Smooth muscle cell (in vitro differentiated cells): ENCODE measurements at regions not wholly inside any gene's neighbourhood (a gene's known extent, or its start where the extent isn't known, plus 50 kb on each side); places are given as distances from the start of the nearest gene placed in this dataset.

Experiments used
- DNase-seq: peaks from one replicate; lab custom pipeline; 2025; ENCODE audit not compliant: unreplicated experiment; lab: John Stamatoyannopoulos, UW
- H2AFZ ChIP-seq: fragments of 200-600 bp; sonication (generic); 2 replicates; pipeline ENCODE4 v1.6.0; 2016; ENCODE audit warnings: antibody characterized with exemption, low read depth, mild to moderate bottlenecking
- H3F3A ChIP-seq: fragments of 200-600 bp; sonication (generic); 2 replicates; pipeline ENCODE4 v1.6.0; 2017; ENCODE audit warnings: antibody characterized with exemption, low read depth
- H3K27ac ChIP-seq: fragments of 200-600 bp; sonication (generic); 2 replicates; pipeline ENCODE4 v1.5.1; 2016; ENCODE audit warnings: low read depth, mild to moderate bottlenecking
- H3K27me3 ChIP-seq: fragments of 200-600 bp; sonication (generic); 2 replicates; pipeline ENCODE4 v1.6.1; 2016; ENCODE audit warnings: low read depth, mild to moderate bottlenecking
- H3K36me3 ChIP-seq: fragments of 200-600 bp; sonication (generic); 2 replicates; pipeline ENCODE4 v1.5.1; 2016; ENCODE audit warnings: low read depth
- H3K4me1 ChIP-seq: fragments of 200-600 bp; sonication (generic); 2 replicates; pipeline ENCODE4 v1.5.1; 2016; ENCODE audit warnings: low read depth
- H3K4me2 ChIP-seq: fragments of 200-600 bp; sonication (generic); 2 replicates; pipeline ENCODE4 v1.6.0; 2016; ENCODE audit warnings: mild to moderate bottlenecking
- H3K4me3 ChIP-seq: fragments of 200-600 bp; sonication (generic); 2 replicates; pipeline ENCODE4 v1.5.1; 2016; ENCODE audit warnings: mild to moderate bottlenecking
- H3K79me2 ChIP-seq: fragments of 200-600 bp; sonication (generic); 2 replicates; pipeline ENCODE4 v1.6.0; 2016; ENCODE audit warnings: low read depth, mild to moderate bottlenecking
- H3K9ac ChIP-seq: fragments of 200-600 bp; sonication (generic); 2 replicates; pipeline ENCODE4 v1.6.0; 2016; ENCODE audit warnings: low read depth
- H3K9me3 ChIP-seq: fragments of 200-600 bp; sonication (generic); replicated peaks from 2 replicates; pipeline ENCODE4 v1.5.1; 2016; ENCODE audit warnings: low read depth
- H4K20me1 ChIP-seq: fragments of 200-600 bp; sonication (generic); 2 replicates; pipeline ENCODE4 v1.6.0; 2016; ENCODE audit warnings: low read depth
- WGBS: methylation state at CpG from one replicate; pipeline ENCODE4 v1.1.7; 2016; ENCODE audit warnings: low lambda C conversion rate; 5-methylcytosine and 5-hydroxymethylcytosine counted together
- TF ChIP-seq, protein P1 (sequence below): fragments of 200-600 bp; sonication (generic); IDR thresholded peaks from 2 replicates; pipeline ENCODE4 v1.5.1; 2017; ENCODE audit warnings: borderline replicate concordance, mild to moderate bottlenecking, antibody characterized with exemption; ENCODE audit not compliant: insufficient read depth, poor library complexity, severe bottlenecking

DNA sequence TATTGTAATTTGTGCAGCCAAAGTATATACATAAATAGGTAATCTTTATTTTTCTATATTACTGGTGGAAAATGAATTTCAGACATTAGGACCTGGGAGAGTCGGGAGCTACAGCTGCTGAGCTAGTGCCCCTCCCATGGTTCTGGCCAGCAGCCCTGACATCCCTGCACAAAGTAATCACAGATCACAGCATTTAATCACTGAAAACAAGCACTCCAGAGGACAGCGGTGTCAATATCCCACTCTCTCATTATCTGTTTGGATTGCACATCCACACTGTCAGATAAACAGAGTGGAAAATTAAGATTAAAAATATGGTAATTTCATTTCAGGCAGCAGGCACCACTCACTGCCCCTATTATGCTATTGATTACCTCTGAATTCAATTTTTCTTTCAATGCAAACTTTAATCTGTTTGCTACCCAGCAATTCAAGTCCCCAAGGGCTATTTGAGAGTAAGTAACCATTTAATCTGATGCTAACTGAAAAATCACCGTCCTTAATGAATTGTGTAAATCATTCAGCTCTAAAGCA is 254.1 kb upstream of the SOX21 start:
- H3K27ac ChIP-seq = no peak overlapping the region
- H3K4me1 ChIP-seq = peaks cover 47% of the 10 kb centered on the region
- H2AFZ ChIP-seq = no peak overlapping the region
- no peaks in the 10 kb centered on the region for H3K9me3 ChIP-seq
- no peaks in the 10 kb centered on the region for H3F3A ChIP-seq
- no peak overlapping the region for H3K9ac ChIP-seq
- H4K20me1 ChIP-seq = no peaks in the 10 kb centered on the region
- no peaks in the 10 kb centered on the region for H3K36me3 ChIP-seq
- WGBS = 55% methylated on average over 3 of the region's 3 CpGs
- TF ChIP-seq, protein P1, sequence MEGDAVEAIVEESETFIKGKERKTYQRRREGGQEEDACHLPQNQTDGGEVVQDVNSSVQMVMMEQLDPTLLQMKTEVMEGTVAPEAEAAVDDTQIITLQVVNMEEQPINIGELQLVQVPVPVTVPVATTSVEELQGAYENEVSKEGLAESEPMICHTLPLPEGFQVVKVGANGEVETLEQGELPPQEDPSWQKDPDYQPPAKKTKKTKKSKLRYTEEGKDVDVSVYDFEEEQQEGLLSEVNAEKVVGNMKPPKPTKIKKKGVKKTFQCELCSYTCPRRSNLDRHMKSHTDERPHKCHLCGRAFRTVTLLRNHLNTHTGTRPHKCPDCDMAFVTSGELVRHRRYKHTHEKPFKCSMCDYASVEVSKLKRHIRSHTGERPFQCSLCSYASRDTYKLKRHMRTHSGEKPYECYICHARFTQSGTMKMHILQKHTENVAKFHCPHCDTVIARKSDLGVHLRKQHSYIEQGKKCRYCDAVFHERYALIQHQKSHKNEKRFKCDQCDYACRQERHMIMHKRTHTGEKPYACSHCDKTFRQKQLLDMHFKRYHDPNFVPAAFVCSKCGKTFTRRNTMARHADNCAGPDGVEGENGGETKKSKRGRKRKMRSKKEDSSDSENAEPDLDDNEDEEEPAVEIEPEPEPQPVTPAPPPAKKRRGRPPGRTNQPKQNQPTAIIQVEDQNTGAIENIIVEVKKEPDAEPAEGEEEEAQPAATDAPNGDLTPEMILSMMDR = no peak
- H3K4me3 ChIP-seq = no peak overlapping the region
- peaks cover 77% of the 10 kb centered on the region for H3K27me3 ChIP-seq
- H3K79me2 ChIP-seq = no peaks in the 10 kb centered on the region
- H3K4me2 ChIP-seq = no peak overlapping the region
- DNase-seq = no peak

DNA sequence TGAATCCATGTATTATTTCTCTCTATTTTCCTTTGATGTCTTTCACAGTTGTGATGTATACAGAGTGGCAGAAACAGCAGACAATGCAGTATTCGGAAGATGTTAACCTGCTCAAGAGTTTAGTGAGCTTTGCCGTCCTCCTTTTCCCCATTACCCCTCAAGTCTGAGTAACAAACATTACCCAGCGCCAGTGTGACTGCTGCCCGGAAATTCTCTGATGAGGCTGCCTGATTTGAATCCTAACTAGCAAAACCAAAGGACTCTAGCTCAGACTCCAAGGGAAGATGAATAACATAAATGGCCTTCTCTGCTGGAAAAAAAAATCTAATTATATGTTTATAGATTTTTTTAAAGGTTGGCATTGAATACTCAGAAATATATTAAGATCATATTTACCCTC is 247.3 kb upstream of the SOX21 start:
- peaks cover 15% of the 10 kb centered on the region for H3K4me1 ChIP-seq
- no peaks in the 10 kb centered on the region for H3K36me3 ChIP-seq
- no peaks in the 10 kb centered on the region for H3K9me3 ChIP-seq
- no peaks in the 10 kb centered on the region for H4K20me1 ChIP-seq
- no peaks in the 10 kb centered on the region for H3F3A ChIP-seq
- TF ChIP-seq, protein P1 = no peak
- DNase-seq = no peak
- H2AFZ ChIP-seq = no peak overlapping the region
- 62% methylated on average over 4 of the region's 4 CpGs for WGBS
- H3K9ac ChIP-seq = no peak overlapping the region
- no peak overlapping the region for H3K4me3 ChIP-seq
- H3K4me2 ChIP-seq = no peak overlapping the region
- peaks cover 14% of the 10 kb centered on the region for H3K27me3 ChIP-seq
- H3K27ac ChIP-seq = no peak overlapping the region
- H3K79me2 ChIP-seq = no peaks in the 10 kb centered on the region

DNA sequence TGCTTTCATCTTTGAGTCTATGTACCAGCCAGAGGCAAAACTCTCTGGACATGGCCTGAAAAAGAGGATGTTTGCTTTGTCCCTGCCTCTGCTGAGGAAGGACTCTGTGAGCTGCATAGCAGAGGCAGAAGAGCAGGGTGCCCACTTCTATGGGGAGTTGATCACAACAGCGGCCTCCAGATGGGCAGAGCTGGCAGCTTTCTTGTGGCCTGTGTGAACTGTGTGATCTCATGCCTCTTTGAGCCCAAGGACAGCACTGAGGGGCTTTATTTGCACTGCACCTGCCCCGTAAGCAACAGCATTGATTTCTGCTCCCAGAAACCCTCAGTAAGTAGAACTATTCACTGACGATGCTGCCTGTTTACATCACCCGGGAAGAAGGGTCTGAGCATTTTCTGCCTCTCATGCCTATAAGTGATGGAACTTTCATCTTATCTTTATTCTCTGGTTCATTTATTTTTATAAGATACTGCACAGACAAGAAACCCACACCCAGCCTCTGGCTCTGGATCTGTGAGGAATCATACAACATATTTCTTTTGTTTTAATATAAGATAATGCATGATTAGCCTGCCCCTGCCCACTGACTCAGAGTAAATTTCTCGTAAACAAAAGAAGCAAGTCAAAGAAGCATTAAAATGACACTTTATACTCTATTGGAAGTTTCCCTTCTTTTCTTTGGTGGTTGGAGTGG is 244.2 kb upstream of the SOX21 start:
- Histone ChIP-seq H3K4me1 (no peaks in the 10 kb centered on the region), H2AFZ (no peak overlapping the region), H3F3A (no peaks in the 10 kb centered on the region), H3K36me3 (no peaks in the 10 kb centered on the region), H4K20me1 (no peaks in the 10 kb centered on the region), H3K27ac (no peak overlapping the region), H3K79me2 (no peaks in the 10 kb centered on the region), H3K4me2 (no peak overlapping the region), H3K9ac (no peak overlapping the region), H3K9me3 (no peaks in the 10 kb centered on the region), H3K27me3 (peaks cover 5% of the 10 kb centered on the region), H3K4me3 (no peak overlapping the region)
- no peak for DNase-seq
- TF ChIP-seq, protein P1 = no peak
- WGBS = 61% methylated on average over 5 of the region's 5 CpGs

DNA sequence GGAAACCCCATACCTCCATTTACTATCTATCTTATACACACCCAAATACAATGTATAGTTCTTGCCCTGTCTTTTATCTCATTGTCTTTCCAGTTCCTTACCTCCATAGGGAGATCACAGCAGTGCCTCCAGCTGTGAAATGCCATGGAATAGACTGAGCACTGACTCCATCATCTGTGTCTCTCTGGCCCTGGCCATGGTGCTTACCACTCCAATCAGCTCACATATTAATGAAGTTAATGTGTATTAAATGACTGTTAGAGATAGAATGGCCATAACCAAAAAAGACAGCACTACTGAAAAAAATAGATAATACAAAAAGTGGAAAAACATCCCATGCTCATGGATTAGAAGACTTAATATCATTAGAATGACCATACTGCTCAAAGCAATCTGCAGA is 240.4 kb upstream of the SOX21 start:
- Histone ChIP-seq H4K20me1 (no peaks in the 10 kb centered on the region), H3K36me3 (no peaks in the 10 kb centered on the region), H3K4me2 (no peak overlapping the region), H3K79me2 (no peaks in the 10 kb centered on the region), H3F3A (no peaks in the 10 kb centered on the region), H3K27ac (no peak overlapping the region), H3K27me3 (peaks cover 6% of the 10 kb centered on the region), H3K4me1 (peaks cover 21% of the 10 kb centered on the region), H2AFZ (no peak overlapping the region), H3K9ac (no peak overlapping the region), H3K9me3 (no peaks in the 10 kb centered on the region), H3K4me3 (no peak overlapping the region)
- TF ChIP-seq, protein P1 = no peak
- no peak for DNase-seq
